Esophagus squamous epithelium (tissue), 5 donors: ENCODE measurements at regions not wholly inside any gene's neighbourhood (a gene's known extent, or its start where the extent isn't known, plus 50 kb on each side); places are given as distances from the start of the nearest gene placed in this dataset.
"Not testable (repeated sequence)": the region's sequence is repeated elsewhere in the genome, so short reads cannot be mapped to it uniquely, and the experiment has no call there.

Source experiments
- DNase-seq: peaks from one replicate; lab custom pipeline; 2025; lab: John Stamatoyannopoulos, UW
- H3K27ac ChIP-seq, 4 donors: fragments of 200-600 bp; sonication (generic); one replicate each; pipeline ENCODE4 v1.5.1; 2016 to 2019; ENCODE audit warnings: mild to moderate bottlenecking in 1 of 4
- H3K27me3 ChIP-seq, 4 donors: fragments of 200-600 bp; sonication (generic); 1 replicate in 3 of 4; 2 replicates in 1 of 4; pipeline versions ENCODE4 v1.5.1 to v1.6.0; 2017 to 2021; ENCODE audit warnings: antibody characterized with exemption in 1 of 4
- H3K36me3 ChIP-seq, 3 donors: fragments of 200-600 bp; sonication (generic); one replicate each; pipeline ENCODE4 v1.5.1; 2016 to 2019
- H3K4me1 ChIP-seq, 3 donors: fragments of 200-600 bp; sonication (generic); one replicate each; pipeline ENCODE4 v1.5.1; 2017 to 2019
- H3K4me3 ChIP-seq, 4 donors: fragments of 200-600 bp; sonication (generic); 1 replicate in 3 of 4; 2 replicates in 1 of 4; pipeline ENCODE4 v1.5.1; 2016 to 2019; ENCODE audit warnings: mild to moderate bottlenecking in 2 of 4, moderate library complexity in 1 of 4
- H3K9me3 ChIP-seq, 3 donors: fragments of 200-600 bp; sonication (generic); one replicate each; pipeline ENCODE4 v1.5.1; 2016 to 2019
- CTCF ChIP-seq, 6 experiments: fragments of 450-650 bp in 4 of 6; fragments of 200-600 bp in 2 of 6; sonication (generic) in 2 of 6; IDR thresholded peaks; one replicate each; pipeline ENCODE4 v1.5.1; 2016 to 2019; ENCODE audit warnings: antibody characterized with exemption in 6 of 6, mild to moderate bottlenecking in 4 of 6, moderate library complexity in 4 of 6
- POLR2A ChIP-seq, 4 donors: fragments of 450-650 bp; IDR thresholded peaks; one replicate each; pipeline ENCODE4 v1.6.1; 2017; ENCODE audit warnings: antibody characterized with exemption in 4 of 4, mild to moderate bottlenecking in 4 of 4, moderate library complexity in 3 of 4
- WGBS, 2 donors: methylation state at CpG; one replicate each; pipeline ENCODE4 v1.1.5; 2018; 5-methylcytosine and 5-hydroxymethylcytosine counted together
- intact Hi-C: fragments of 100-400 bp; cut with DNase I; formaldehyde crosslinking; loops from one replicate; pipeline ENCODE4 v1.15.0; 2022
- donor health status: DM: yes; HTN: yes; CAD: no.

- H3K36me3 ChIP-seq, result no peaks in the 10 kb centered on the region
- no peaks in the 10 kb centered on the region for H3K9me3 ChIP-seq
- WGBS, 2 donors, result 8 to 17% methylated on average over 2 of the region's 2 CpGs
- H3K27me3 ChIP-seq, result no peaks in the 10 kb centered on the region
- H3K27ac ChIP-seq, result no peak overlapping the region
- no peak for TF ChIP-seq CTCF (IDR thresholded peaks at IDR 0.05)
- TF ChIP-seq POLR2A (IDR thresholded peaks at IDR 0.05), result no peak
- intact Hi-C loops, result no loop called here
- no peaks in the 10 kb centered on the region for H3K4me1 ChIP-seq
- no peak for DNase-seq
- H3K4me3 ChIP-seq, result no peak overlapping the region
Observed at GRCh38 chrX:88101968-88102367, 584.4 kb downstream of the KLHL4 start.

- 20 to 25% methylated on average over 3 of the region's 3 CpGs for WGBS, 2 donors
- Histone ChIP-seq H3K4me3 (no peak overlapping the region), H3K4me1 (no peaks in the 10 kb centered on the region), H3K27ac (no peak overlapping the region), H3K9me3 (no peaks in the 10 kb centered on the region), H3K36me3 (no peaks in the 10 kb centered on the region), H3K27me3 (no peaks in the 10 kb centered on the region)
- intact Hi-C loops, result no loop called here
- no peak for DNase-seq
- TF ChIP-seq CTCF (IDR thresholded peaks at IDR 0.05) (no peak), POLR2A (IDR thresholded peaks at IDR 0.05) (no peak)
Observed at GRCh38 chrX:88135735-88136134, 611.3 kb upstream of the CPXCR1 start.

DNA sequence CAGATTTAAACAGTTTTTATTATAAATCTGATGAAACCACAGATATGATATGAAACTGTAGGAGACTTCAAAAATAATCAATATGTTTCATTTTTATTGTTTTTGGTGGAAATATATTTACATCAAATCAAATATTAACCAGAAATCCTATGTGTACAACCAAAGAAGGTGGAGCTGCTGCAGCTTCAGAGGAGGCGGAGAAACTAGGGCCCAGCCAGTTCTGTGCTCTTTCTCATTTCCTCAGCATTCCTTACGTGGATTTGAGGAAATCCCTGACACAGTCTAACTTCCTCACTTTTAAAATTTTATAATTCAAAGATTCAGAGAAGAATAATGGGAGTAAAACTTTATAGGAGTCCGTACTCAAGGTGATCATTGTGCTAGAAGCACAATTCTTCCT lies 610.7 kb upstream of the CPXCR1 start:
- Histone ChIP-seq H3K27me3 (no peaks in the 10 kb centered on the region), H3K9me3 (no peaks in the 10 kb centered on the region), H3K27ac (no peak overlapping the region), H3K36me3 (no peaks in the 10 kb centered on the region), H3K4me1 (no peaks in the 10 kb centered on the region), H3K4me3 (no peak overlapping the region)
- TF ChIP-seq CTCF (IDR thresholded peaks at IDR 0.05) (no peak), POLR2A (IDR thresholded peaks at IDR 0.05) (no peak)
- 61% methylated on average over 3 of the region's 3 CpGs for WGBS, 2 donors
- no peak for DNase-seq
- intact Hi-C loops, result no loop called here

DNA sequence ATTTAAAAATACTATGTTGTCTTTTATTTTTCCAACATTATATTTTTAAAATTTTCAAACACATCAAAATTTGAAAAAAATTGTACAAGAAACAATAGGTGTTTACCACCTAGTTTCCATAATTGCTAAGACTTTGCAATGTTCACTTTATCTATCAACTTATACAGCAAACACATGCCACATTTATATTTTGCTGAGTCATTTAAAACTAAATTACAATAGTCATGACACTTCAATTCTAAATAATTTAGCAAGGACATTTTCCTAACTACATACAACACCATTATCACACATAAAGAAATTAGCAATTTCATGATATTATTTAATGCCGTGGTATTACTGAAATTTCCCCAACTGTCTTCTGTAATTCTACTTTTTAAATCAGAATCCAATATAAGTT lies 600.4 kb upstream of the CPXCR1 start:
- TF ChIP-seq CTCF (IDR thresholded peaks at IDR 0.05) (no peak), POLR2A (IDR thresholded peaks at IDR 0.05) (no peak)
- intact Hi-C loops, result no loop called here
- DNase-seq, result no peak

DNA sequence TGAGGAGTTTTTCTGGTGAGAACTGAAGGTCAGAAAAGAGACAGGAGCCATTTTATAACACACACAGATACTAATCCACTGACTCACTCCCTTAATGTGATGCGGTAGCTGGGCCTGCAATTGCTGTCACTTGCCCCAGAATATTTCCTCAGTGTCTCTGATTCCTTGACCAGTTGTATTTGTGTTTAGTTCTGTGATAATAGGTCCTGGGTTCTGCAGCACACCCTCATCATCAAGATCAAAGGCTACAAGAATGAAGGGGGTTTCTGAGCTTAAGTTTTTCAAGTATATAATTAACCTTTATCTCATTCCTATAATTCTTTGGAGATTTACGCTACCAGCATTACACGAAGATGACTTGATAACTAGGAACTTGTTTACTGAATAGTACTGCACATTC lies 576.5 kb upstream of the CPXCR1 start:
- no peak for TF ChIP-seq POLR2A (IDR thresholded peaks at IDR 0.05)
- TF ChIP-seq CTCF (IDR thresholded peaks at IDR 0.05), result no peak
- H3K36me3 ChIP-seq, result no peaks in the 10 kb centered on the region
- H3K4me1 ChIP-seq, result no peaks in the 10 kb centered on the region
- no peak overlapping the region for H3K4me3 ChIP-seq
- H3K9me3 ChIP-seq, result no peaks in the 10 kb centered on the region
- H3K27me3 ChIP-seq, result no peaks in the 10 kb centered on the region
- no peak for DNase-seq
- intact Hi-C loops, result no loop called here
- WGBS, 2 donors, result 70 to 74% methylated on average over 3 of the region's 3 CpGs
- no peak overlapping the region for H3K27ac ChIP-seq

More for the DNA sequence above, 600.4 kb upstream of the CPXCR1 start:
- no peak overlapping the region for H3K27ac ChIP-seq
- H3K9me3 ChIP-seq, result no peaks in the 10 kb centered on the region
- H3K27me3 ChIP-seq, result no peaks in the 10 kb centered on the region
- H3K36me3 ChIP-seq, result no peaks in the 10 kb centered on the region
- H3K4me1 ChIP-seq, result no peaks in the 10 kb centered on the region
- H3K4me3 ChIP-seq, result no peak overlapping the region
- 84 to 91% methylated on average over 1 of the region's 1 CpG for WGBS, 2 donors

DNA sequence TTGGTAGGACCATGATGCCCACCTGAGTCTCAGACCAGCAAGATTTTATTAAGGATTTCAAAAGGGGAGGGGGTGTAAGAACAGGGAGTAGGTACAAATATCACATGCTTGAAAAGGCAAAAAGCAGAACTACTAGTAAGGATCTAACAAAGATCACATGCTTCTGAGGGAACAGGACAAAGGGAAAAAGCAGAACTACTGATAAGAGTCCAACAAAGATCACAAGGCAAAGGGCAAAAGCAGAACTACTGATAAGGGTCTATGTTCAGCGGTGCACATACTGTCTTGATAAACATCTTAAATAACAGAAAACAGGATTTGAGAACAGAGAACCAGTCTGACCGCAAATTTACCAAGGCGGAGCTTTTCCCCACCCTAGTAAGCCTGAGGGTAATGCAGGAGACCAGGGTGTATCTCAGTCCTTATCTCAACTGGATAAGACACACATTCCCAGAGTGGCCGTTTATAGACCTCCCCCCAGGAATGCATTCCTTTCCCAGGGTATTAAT lies 573.0 kb upstream of the CPXCR1 start:
- not testable (repeated sequence) for DNase-seq

More for the DNA sequence above, 573.0 kb upstream of the CPXCR1 start:
- H3K27me3 ChIP-seq, H3K36me3 ChIP-seq, H3K4me1 ChIP-seq, intact Hi-C loops, H3K9me3 ChIP-seq, H3K27ac ChIP-seq, H3K4me3 ChIP-seq: not testable (repeated sequence)
- WGBS, 2 donors, result 69 to 89% methylated on average over 3 to 4 of the region's 4 CpGs
